ENCODE measurements at regions not wholly inside any gene's neighbourhood (a gene's known extent, or its start where the extent isn't known, plus 50 kb on each side); places are given as distances from the start of the nearest gene placed in this dataset.

- Mint-ChIP-seq H3K27ac (no peak overlapping the region), H3K4me3 (peak overlapping the region in 1 of 2 donors; percentile 15), H3K27me3 (ENCODE audit: low read depth) (no peaks in the 10 kb centered on the region), H3K36me3 (ENCODE audit: insufficient read depth in 2 of 2) (peaks cover 2 to 4% of the 10 kb centered on the region in 2 donors), H3K9me3 (peaks cover 0 to 3% of the 10 kb centered on the region in 2 donors), H3K4me1 (ENCODE audit: low read depth) (peaks cover 40% of the 10 kb centered on the region)
- DNase-seq (no peak), ATAC-seq (replicated peaks in 1 of 2) (peak; percentile 58 to 83)
Observed at GRCh38 chr4:11483046-11483445, 54.4 kb upstream of the HS3ST1 start.

- H3K36me3 Mint-ChIP-seq (ENCODE audit: insufficient read depth in 2 of 2) = peaks cover 2 to 4% of the 10 kb centered on the region in 2 donors
- peaks cover 0 to 3% of the 10 kb centered on the region in 2 donors for H3K9me3 Mint-ChIP-seq
- no peak overlapping the region for H3K27ac Mint-ChIP-seq
- H3K27me3 Mint-ChIP-seq (ENCODE audit: low read depth) = no peaks in the 10 kb centered on the region
- H3K4me1 Mint-ChIP-seq (ENCODE audit: low read depth) = peaks cover 29% of the 10 kb centered on the region
- no peak overlapping the region for H3K4me3 Mint-ChIP-seq
- DNase-seq = peak in 1 of 2 donors; percentile 5
- peak; percentile 83 to 85 for ATAC-seq (replicated peaks in 1 of 2)
Observed at GRCh38 chr4:11480683-11481082, 52.0 kb upstream of the HS3ST1 start.
